GM19467 (cell line): ENCODE measurements at regions not wholly inside any gene's neighbourhood (a gene's known extent, or its start where the extent isn't known, plus 50 kb on each side); places are given as distances from the start of the nearest gene placed in this dataset.

Experiments used
- ATAC-seq: cut with Tn5 transposase; IDR thresholded peaks from one replicate; pipeline ENCODE4 v1.9.1; 2021; ENCODE audit warnings: mild to moderate bottlenecking, moderate library complexity; ENCODE audit not compliant: unreplicated experiment

DNA sequence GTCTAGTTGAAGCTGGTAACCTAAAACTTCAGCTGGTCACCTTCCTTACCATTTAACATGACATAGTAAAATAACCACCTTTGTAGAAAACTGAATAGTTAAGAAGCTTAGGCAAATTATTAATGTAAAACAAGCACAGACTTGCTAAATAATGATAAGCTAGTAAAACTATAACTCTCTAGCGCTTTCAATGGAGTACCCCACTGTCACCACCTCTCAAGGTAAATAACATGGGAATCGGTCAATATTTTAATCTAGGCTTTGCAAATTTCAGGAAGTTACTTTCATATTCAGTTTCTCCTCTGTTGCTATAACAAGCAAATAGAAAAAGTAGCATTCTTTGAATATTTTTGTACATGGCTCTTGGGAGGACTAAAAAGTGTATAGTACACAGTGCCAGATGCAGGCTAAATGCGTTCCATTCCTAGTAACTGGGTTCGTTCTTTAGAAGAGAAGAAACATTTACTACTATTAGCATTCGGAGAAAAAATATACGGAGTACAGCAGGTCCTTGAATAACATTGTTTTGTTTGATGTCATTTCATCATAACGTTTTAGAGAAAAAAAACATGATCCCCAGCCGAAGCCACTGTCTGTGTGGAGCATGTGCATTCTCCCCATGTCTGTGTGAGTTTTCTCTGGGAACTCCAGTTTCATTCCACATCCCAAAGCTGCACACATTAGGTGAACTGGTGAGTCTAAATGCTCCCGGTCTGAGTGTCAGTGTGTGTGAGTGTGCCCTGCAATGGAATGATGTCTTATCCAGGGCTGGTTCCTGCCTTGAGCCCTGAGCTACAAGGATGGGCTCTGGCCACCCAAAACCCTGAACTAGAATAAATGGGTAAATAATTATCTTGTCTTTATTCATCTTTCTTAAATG lies 52.5 kb downstream of the EPRS1 start:
- ATAC-seq: no peak

DNA sequence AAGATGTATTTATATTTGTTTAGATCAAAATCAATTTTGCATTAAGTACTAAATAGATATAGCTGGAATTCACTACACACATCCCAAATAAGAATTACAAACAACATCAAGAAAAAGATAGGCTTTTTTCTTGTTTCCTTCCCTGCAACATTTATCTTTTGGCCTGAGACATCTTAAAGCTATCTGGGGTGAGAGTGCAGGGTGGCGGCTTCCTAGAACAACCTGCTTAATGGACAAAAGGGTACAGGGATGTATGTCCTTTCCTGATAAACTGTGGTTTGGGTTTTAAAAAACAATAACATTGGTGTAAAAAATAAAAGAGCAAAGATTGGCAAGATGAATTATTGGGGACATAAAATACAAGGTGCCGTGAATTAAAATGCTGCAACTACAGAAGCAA lies 54.4 kb downstream of the EPRS1 start:
- no peak for ATAC-seq

DNA sequence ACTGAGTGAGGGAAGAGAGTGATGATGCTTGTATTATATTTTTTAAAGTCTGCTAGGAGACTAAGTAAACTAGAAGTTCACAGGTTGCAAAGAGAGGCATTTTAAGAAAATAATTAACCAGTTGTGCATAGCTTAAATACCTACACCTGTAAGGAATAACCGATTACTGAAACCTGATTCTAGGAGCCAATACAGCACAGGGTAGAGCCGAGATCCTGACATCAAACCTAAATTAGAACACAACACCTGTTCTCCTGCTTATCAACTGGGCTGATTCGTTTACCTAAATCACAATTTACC lies 54.8 kb downstream of the EPRS1 start:
- no peak for ATAC-seq

DNA sequence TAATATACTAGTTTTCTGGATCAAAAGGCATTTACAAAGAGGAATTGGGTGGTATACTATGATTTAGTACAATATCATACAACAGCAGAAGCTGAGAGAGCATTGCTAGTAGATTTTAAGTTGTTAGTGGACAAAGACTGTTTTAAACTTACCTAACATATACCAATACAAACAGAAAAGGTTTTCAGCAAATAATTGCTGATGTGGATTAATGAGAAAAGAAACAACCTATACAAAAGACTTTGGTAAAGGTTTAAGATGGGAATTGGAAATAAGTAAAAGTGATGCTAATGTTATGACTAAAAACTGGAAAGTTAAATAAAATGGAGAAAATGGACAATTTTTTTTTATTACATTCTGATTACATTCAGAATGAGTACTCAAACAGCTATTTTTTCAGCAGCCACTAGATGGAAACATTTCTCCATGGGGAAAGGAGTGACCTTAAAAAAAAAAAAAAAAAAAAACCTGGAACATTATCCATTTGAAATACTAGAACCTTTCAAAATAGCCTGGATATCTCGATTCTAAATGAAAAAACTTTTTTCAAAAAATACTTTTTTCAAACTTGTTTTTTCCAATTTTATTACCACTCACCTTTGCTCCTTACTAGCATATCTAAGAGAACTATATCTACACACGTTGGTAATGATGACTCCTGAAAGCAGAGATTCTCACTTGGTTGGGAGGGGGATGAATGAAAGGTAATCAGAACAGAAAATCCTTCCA lies 55.4 kb downstream of the EPRS1 start:
- no peak for ATAC-seq

- ATAC-seq: no peak
Measured at GRCh38 chr1:219989766-219990165, 56.5 kb downstream of the EPRS1 start.

GRCh38 chr1:219988818-219989217 lies 57.5 kb downstream of the EPRS1 start:
- no peak for ATAC-seq

GRCh38 chr1:219988387-219988786 lies 57.9 kb downstream of the EPRS1 start:
- peak; percentile 58 for ATAC-seq

DNA sequence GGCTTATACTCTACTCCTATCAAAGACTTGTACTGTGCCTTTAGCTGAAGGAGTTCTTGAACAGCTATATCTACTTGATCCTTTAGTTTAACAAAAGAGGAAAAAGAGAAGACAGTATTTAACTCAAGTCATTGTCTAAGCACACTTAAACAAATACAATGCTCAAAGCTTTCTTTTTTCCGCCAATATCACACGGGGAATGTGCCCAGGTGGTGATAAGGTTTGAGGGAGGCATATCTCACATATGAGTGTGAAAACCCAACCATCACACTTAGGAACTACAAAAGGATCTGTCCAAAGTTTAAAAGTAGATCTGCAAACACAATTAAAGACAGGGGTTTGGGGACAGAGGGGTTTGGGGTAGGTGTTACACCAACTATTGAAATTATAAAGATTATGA lies 59.0 kb upstream of the SLC30A10 start:
- ATAC-seq: no peak

DNA sequence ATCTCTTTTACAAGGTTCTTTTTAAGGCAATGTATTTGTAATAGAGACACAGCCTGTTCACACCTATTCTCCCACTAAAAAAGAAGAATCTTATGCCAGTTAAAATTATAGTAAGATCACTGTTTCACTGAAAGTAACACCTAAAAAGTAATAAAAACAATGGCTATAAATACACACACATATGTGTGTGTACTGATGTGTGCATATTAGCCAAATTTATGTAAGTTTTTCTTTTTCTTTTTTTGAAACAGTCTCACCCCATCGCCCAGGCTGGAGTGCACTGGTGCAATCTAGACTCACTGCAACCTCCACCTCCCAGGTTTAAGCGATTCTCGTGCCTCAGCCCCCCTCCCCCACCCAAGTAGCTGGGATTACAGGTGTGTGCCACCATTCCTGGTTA lies 56.8 kb upstream of the SLC30A10 start:
- ATAC-seq: peak; percentile 37
